ENCODE measurements at regions not wholly inside any gene's neighbourhood (a gene's known extent, or its start where the extent isn't known, plus 50 kb on each side); places are given as distances from the start of the nearest gene placed in this dataset.

DNA sequence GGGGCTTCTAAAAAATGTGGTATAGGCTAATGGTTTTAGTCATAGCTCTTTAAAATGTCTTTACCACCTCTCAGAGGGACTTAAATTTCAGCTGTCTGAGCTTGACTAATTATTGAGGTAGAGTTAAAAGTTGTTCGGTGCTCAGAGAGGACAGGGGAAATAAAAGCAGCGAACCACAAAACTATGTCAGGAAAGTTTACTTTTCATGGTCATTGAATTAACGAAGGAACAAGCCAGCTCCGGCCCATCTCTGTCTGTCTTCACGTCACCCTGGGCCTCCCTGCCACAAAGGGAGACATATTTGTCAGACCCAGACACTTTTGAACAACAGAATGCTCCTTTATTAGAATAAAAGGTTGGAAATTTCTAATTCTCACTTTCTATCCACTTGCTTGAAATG, 98.8 kb upstream of the EFNA5 start:
- TF ChIP-seq, protein P1, sequence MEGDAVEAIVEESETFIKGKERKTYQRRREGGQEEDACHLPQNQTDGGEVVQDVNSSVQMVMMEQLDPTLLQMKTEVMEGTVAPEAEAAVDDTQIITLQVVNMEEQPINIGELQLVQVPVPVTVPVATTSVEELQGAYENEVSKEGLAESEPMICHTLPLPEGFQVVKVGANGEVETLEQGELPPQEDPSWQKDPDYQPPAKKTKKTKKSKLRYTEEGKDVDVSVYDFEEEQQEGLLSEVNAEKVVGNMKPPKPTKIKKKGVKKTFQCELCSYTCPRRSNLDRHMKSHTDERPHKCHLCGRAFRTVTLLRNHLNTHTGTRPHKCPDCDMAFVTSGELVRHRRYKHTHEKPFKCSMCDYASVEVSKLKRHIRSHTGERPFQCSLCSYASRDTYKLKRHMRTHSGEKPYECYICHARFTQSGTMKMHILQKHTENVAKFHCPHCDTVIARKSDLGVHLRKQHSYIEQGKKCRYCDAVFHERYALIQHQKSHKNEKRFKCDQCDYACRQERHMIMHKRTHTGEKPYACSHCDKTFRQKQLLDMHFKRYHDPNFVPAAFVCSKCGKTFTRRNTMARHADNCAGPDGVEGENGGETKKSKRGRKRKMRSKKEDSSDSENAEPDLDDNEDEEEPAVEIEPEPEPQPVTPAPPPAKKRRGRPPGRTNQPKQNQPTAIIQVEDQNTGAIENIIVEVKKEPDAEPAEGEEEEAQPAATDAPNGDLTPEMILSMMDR (IDR thresholded peaks at IDR 0.05; ENCODE audit: low read depth, low read length, missing control alignments), result no peak
- no peak for DNase-seq (ENCODE audit: extremely low read depth, low read depth)
- no peak overlapping the region for H3K4me3 ChIP-seq (replicated peaks; ENCODE audit: low read depth, low read length)

GRCh38 chr5:107766972-107767371, 96.2 kb upstream of the EFNA5 start:
- no peak for DNase-seq (ENCODE audit: extremely low read depth, low read depth)
- no peak overlapping the region for H3K4me3 ChIP-seq (replicated peaks; ENCODE audit: low read depth, low read length)
- TF ChIP-seq, protein P1 (IDR thresholded peaks at IDR 0.05; ENCODE audit: low read depth, low read length, missing control alignments), result no peak

GRCh38 chr5:107766439-107766838, 95.7 kb upstream of the EFNA5 start:
- no peak for DNase-seq (ENCODE audit: extremely low read depth, low read depth)
- H3K4me3 ChIP-seq (replicated peaks; ENCODE audit: low read depth, low read length), result no peak overlapping the region
- TF ChIP-seq, protein P1 (IDR thresholded peaks at IDR 0.05; ENCODE audit: low read depth, low read length, missing control alignments), result no peak

DNA sequence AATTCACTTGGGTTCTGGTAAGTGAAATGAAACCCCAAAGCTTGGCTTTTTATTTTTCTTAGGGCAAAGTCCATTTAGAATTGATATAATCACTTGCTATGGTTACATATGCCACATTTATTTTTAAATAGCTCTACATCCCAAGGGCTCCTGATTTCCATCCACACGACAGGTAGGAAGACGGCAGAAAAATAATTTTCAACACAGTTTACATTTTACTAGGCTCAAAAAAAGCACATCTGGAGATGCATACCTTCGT, 95.0 kb upstream of the EFNA5 start:
- no peak for DNase-seq (ENCODE audit: extremely low read depth, low read depth)
- H3K4me3 ChIP-seq (replicated peaks; ENCODE audit: low read depth, low read length), result no peak overlapping the region
- TF ChIP-seq, protein P1 (IDR thresholded peaks at IDR 0.05; ENCODE audit: low read depth, low read length, missing control alignments), result no peak

DNA sequence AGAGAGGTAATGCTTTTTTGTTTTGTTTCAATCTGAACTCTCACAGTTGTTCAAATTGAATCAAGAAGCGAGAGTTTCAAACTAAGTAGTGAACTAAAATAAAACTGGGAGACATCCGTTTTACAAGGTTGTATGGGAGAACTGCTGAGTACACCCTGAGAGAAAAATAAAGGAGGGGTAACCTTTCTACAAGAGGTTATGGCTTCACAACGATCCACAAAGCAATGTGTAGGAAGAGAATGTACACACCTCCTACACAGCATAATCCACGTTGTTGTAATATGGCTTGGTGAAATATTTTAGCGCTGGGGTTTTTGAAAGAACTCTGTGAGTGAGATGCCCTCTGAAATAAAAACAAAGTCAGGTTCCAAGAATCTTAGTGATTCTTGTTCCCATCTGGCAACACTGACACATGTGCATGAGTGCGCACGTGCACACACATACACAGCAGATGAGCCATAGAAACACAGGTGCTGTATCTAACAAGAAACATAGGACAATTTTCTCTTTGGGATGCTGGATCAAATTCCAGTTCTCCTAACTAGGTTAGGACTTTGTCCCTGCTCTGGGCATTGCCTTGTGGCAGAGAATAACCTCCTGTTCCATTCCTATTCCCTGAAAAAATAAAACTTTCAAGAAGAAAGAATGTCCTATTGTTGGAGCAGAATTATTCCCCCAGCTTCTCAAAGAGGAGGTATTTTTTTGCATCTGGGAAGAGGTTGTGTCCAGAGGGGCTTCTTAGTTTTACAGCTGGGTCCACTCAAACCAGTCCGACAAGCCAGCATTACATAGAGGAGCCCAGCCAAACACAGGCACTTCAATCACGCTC, 94.5 kb upstream of the EFNA5 start:
- no peak overlapping the region for H3K4me3 ChIP-seq (replicated peaks; ENCODE audit: low read depth, low read length)
- no peak for DNase-seq (ENCODE audit: extremely low read depth, low read depth)
- TF ChIP-seq, protein P1 (IDR thresholded peaks at IDR 0.05; ENCODE audit: low read depth, low read length, missing control alignments), result no peak

- TF ChIP-seq, protein P1 (IDR thresholded peaks at IDR 0.05; ENCODE audit: low read depth, low read length, missing control alignments), result no peak
- H3K4me3 ChIP-seq (replicated peaks; ENCODE audit: low read depth, low read length), result no peak overlapping the region
- DNase-seq (ENCODE audit: extremely low read depth, low read depth), result no peak
Observed at GRCh38 chr5:107764282-107764681, 93.5 kb upstream of the EFNA5 start.

DNA sequence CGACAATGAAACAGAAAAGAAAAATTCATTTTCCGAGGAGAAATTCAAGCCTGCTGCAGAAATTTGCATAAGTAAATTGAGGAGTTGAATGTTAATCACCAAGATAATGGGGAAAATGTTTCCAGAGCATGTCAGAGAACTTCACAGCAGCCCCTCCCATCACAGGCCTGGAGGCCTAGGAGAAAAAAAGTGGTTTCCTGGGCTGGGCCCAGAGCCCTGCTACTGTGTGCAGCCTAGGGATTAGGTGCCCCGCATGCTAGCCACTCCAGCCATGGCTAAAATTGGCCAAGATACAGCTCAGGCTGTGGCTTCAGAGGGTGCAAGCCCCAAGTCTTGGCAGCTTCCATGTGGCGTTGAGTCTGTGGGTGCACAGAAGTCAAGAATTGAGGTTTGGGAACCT, 82.7 kb upstream of the EFNA5 start:
- no peak for DNase-seq (ENCODE audit: extremely low read depth, low read depth)
- TF ChIP-seq, protein P1 (IDR thresholded peaks at IDR 0.05; ENCODE audit: low read depth, low read length, missing control alignments), result no peak
- H3K4me3 ChIP-seq (replicated peaks; ENCODE audit: low read depth, low read length), result no peak overlapping the region

Measured in HFF-Myc (cell line).